GM19468 (cell line): ENCODE measurements at regions not wholly inside any gene's neighbourhood (a gene's known extent, or its start where the extent isn't known, plus 50 kb on each side); places are given as distances from the start of the nearest gene placed in this dataset.
"Not testable (repeated sequence)": the region's sequence is repeated elsewhere in the genome, so short reads cannot be mapped to it uniquely, and the experiment has no call there.

Source experiments
- ATAC-seq: cut with Tn5 transposase; IDR thresholded peaks from one replicate; pipeline ENCODE4 v1.9.1; 2021; ENCODE audit warnings: mild to moderate bottlenecking, moderate library complexity, moderate number of reproducible peaks; ENCODE audit not compliant: unreplicated experiment; ENCODE audit errors: extremely low read depth

GRCh38 chr6:15176816-15177370 is 69.0 kb upstream of the JARID2 start:
- no peak for ATAC-seq

- ATAC-seq, result no peak
These were observed 61.9 kb upstream of the JARID2 start for GRCh38 chr6:15183979-15184378.

GRCh38 chr6:15184441-15184861 is 61.4 kb upstream of the JARID2 start:
- ATAC-seq, result no peak

- ATAC-seq, result not testable (repeated sequence)
These were observed 60.8 kb upstream of the JARID2 start for GRCh38 chr6:15185111-15185510.

GRCh38 chr6:15193451-15193850 is 52.4 kb upstream of the JARID2 start:
- not testable (repeated sequence) for ATAC-seq

GRCh38 chr6:15194453-15194852 is 51.4 kb upstream of the JARID2 start:
- no peak for ATAC-seq
